Neural crest cell (in vitro differentiated cells): ENCODE measurements at regions not wholly inside any gene's neighbourhood (a gene's known extent, or its start where the extent isn't known, plus 50 kb on each side); places are given as distances from the start of the nearest gene placed in this dataset.

Source experiments
- DNase-seq: peaks from one replicate; pipeline ENCODE4 v3.0.0; 2021; ENCODE audit warnings: low read depth, mixed read lengths, low spot score
- H3K27ac Mint-ChIP-seq: one replicate; pipeline ENCODE4 v1.8.0; 2021; ENCODE audit warnings: mild to moderate bottlenecking, mixed read lengths; ENCODE audit not compliant: unreplicated experiment
- H3K27me3 Mint-ChIP-seq: 2 replicates; pipeline ENCODE4 v1.8.0; 2021; ENCODE audit warnings: low read depth, mild to moderate bottlenecking, mixed read lengths
- H3K36me3 Mint-ChIP-seq: 2 replicates; pipeline ENCODE4 v1.8.0; 2021; ENCODE audit warnings: low read depth, mild to moderate bottlenecking, mixed read lengths
- H3K4me1 Mint-ChIP-seq: 2 replicates; pipeline ENCODE4 v1.8.0; 2021; ENCODE audit warnings: mixed read lengths
- H3K4me3 Mint-ChIP-seq: one replicate; pipeline ENCODE4 v1.8.0; 2021; ENCODE audit warnings: mild to moderate bottlenecking, mixed read lengths
- H3K9me3 Mint-ChIP-seq: 2 replicates; pipeline ENCODE4 v1.8.0; 2021; ENCODE audit warnings: mixed read lengths
- CTCF ChIP-seq: fragments of 200-600 bp; sonication (generic); conservative IDR thresholded peaks from 2 replicates; pipeline ENCODE4 v1.5.0; 2021; ENCODE audit warnings: antibody characterized with exemption, mild to moderate bottlenecking

GRCh38 chr16:77555126-77555525, 120.3 kb upstream of the ADAMTS18 start:
- Mint-ChIP-seq H3K4me3 (no peak overlapping the region), H3K27ac (no peak overlapping the region)

GRCh38 chr16:77555791-77556190, 121.0 kb upstream of the ADAMTS18 start:
- H3K27me3 Mint-ChIP-seq = peaks cover 5% of the 10 kb centered on the region
- peak overlapping the region; percentile 81 for H3K27ac Mint-ChIP-seq

More at GRCh38 chr16:77555126-77555525, 120.3 kb upstream of the ADAMTS18 start:
- Mint-ChIP-seq H3K4me1 (peaks cover 9% of the 10 kb centered on the region), H3K9me3 (no peaks in the 10 kb centered on the region), H3K36me3 (no peaks in the 10 kb centered on the region), H3K27me3 (peaks cover 5% of the 10 kb centered on the region)
- no peak for DNase-seq
- no peak for TF ChIP-seq CTCF

GRCh38 chr16:77556201-77556873, 121.5 kb upstream of the ADAMTS18 start:
- Mint-ChIP-seq H3K36me3 (no peaks in the 10 kb centered on the region), H3K27me3 (peaks cover 5% of the 10 kb centered on the region), H3K4me1 (peaks cover 9% of the 10 kb centered on the region), H3K9me3 (no peaks in the 10 kb centered on the region), H3K4me3 (no peak overlapping the region), H3K27ac (peak overlapping the region; percentile 81)
- no peak for TF ChIP-seq CTCF
- no peak for DNase-seq

More at GRCh38 chr16:77555791-77556190, 121.0 kb upstream of the ADAMTS18 start:
- peaks cover 9% of the 10 kb centered on the region for H3K4me1 Mint-ChIP-seq
- H3K36me3 Mint-ChIP-seq = no peaks in the 10 kb centered on the region
- TF ChIP-seq CTCF = no peak
- no peak for DNase-seq
- H3K4me3 Mint-ChIP-seq = no peak overlapping the region
- no peaks in the 10 kb centered on the region for H3K9me3 Mint-ChIP-seq

GRCh38 chr16:77557385-77557784, 122.6 kb upstream of the ADAMTS18 start:
- peaks cover 9% of the 10 kb centered on the region for H3K4me1 Mint-ChIP-seq
- no peak overlapping the region for H3K27ac Mint-ChIP-seq
- no peak for TF ChIP-seq CTCF
- H3K36me3 Mint-ChIP-seq = no peaks in the 10 kb centered on the region
- H3K27me3 Mint-ChIP-seq = peaks cover 3% of the 10 kb centered on the region
- no peak for DNase-seq
- no peaks in the 10 kb centered on the region for H3K9me3 Mint-ChIP-seq
- no peak overlapping the region for H3K4me3 Mint-ChIP-seq

- Mint-ChIP-seq H3K27ac (no peak overlapping the region), H3K27me3 (peaks cover 5% of the 10 kb centered on the region), H3K9me3 (no peaks in the 10 kb centered on the region), H3K4me1 (peaks cover 9% of the 10 kb centered on the region), H3K4me3 (no peak overlapping the region), H3K36me3 (no peaks in the 10 kb centered on the region)
- TF ChIP-seq CTCF = no peak
- DNase-seq = no peak
Measured at GRCh38 chr16:77558786-77559185, 124.0 kb upstream of the ADAMTS18 start.
